ENCODE measurements at regions not wholly inside any gene's neighbourhood (a gene's known extent, or its start where the extent isn't known, plus 50 kb on each side); places are given as distances from the start of the nearest gene placed in this dataset.
A peak's percentile ranks its signal among the peaks of the same experiment; 100 is the strongest.

DNA sequence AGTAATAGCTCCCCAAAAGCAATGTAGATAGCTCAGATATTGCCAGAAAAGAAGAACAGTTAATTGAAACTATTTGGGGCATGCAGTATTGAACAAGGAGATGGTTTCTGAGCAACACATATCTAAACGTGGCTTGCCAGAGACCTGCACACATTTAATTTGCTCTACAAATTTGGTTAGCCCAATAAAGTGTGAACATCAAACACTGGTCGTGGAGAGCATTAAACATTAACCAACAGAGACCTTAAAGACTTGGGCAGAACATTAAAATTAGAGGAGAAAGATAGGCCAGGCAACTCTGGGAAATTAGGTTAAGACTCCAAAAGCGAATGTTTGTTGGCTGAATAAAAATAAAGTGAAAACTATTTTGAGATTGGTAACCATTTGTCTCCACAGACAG is 61.6 kb upstream of the ARID5B start:
- POLR2A ChIA-PET, result interaction anchor here (0.7 kb wide), 1 partner anchor 996 kb away, joined by 3 read pairs; no protein-coding TSS in a partner anchor
- no TSS peak for BruUV-seq (replicated peaks)
- Mint-ChIP-seq H3K27me3 (ENCODE audit: insufficient read depth, unreplicated experiment) (no peaks in the 10 kb centered on the region), H3K4me3 (ENCODE audit: unreplicated experiment) (no peak overlapping the region), H3K4me1 (ENCODE audit: insufficient read depth, unreplicated experiment) (peaks cover 21% of the 10 kb centered on the region), H3K27ac (ENCODE audit: low read depth, unreplicated experiment) (no peak overlapping the region), H3K36me3 (ENCODE audit: insufficient read depth, unreplicated experiment) (no peaks in the 10 kb centered on the region), H3K9me3 (ENCODE audit: unreplicated experiment) (no peaks in the 10 kb centered on the region)
- TF ChIP-seq, protein P1, sequence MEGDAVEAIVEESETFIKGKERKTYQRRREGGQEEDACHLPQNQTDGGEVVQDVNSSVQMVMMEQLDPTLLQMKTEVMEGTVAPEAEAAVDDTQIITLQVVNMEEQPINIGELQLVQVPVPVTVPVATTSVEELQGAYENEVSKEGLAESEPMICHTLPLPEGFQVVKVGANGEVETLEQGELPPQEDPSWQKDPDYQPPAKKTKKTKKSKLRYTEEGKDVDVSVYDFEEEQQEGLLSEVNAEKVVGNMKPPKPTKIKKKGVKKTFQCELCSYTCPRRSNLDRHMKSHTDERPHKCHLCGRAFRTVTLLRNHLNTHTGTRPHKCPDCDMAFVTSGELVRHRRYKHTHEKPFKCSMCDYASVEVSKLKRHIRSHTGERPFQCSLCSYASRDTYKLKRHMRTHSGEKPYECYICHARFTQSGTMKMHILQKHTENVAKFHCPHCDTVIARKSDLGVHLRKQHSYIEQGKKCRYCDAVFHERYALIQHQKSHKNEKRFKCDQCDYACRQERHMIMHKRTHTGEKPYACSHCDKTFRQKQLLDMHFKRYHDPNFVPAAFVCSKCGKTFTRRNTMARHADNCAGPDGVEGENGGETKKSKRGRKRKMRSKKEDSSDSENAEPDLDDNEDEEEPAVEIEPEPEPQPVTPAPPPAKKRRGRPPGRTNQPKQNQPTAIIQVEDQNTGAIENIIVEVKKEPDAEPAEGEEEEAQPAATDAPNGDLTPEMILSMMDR (IDR thresholded peaks at IDR 0.05; ENCODE audit: unreplicated experiment), result no peak
- intact Hi-C loops (cut with micrococcal nuclease), result loop anchor here (10.0 kb wide), 2 partner anchors 405 to 695 kb away; no protein-coding TSS in a partner anchor
- DNase-seq (ENCODE audit: unreplicated experiment), result no peak
- CTCF ChIA-PET, result interaction anchor here (0.5 kb wide), 1 partner anchor 14 kb away, joined by 3 read pairs; no protein-coding TSS in a partner anchor

DNA sequence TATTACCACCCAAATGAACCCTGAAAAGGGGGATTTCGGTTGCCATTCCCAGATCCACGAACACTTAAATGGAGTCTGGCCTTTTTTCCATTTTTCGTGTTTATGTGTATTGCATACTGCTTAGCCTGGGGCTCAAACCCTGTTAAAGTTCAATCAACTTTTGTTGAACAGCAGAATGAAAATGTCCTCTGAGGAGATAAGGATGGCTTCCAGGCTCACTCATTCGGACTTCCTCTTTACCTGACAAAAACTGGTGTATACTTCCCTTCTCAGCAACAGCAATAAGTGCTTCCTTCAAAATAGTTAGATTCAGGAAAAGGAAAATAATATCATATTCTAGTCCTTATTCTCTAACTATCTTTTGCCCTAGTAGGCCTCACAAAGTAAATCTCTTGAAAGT is 61.1 kb upstream of the ARID5B start:
- intact Hi-C loops (cut with micrococcal nuclease), result no loop called here
- CTCF ChIA-PET, result interaction anchor here (0.5 kb wide), 1 partner anchor 14 kb away, joined by 3 read pairs; no protein-coding TSS in a partner anchor
- H3K27ac Mint-ChIP-seq (ENCODE audit: low read depth, unreplicated experiment), result no peak overlapping the region
- DNase-seq (ENCODE audit: unreplicated experiment), result no peak
- no TSS peak for BruUV-seq (replicated peaks)
- H3K9me3 Mint-ChIP-seq (ENCODE audit: unreplicated experiment), result no peaks in the 10 kb centered on the region
- no peak overlapping the region for H3K4me3 Mint-ChIP-seq (ENCODE audit: unreplicated experiment)
- no peaks in the 10 kb centered on the region for H3K27me3 Mint-ChIP-seq (ENCODE audit: insufficient read depth, unreplicated experiment)
- H3K4me1 Mint-ChIP-seq (ENCODE audit: insufficient read depth, unreplicated experiment), result peaks cover 16% of the 10 kb centered on the region
- TF ChIP-seq, protein P1 (IDR thresholded peaks at IDR 0.05; ENCODE audit: unreplicated experiment), result no peak
- POLR2A ChIA-PET, result no interaction called here
- H3K36me3 Mint-ChIP-seq (ENCODE audit: insufficient read depth, unreplicated experiment), result no peaks in the 10 kb centered on the region

- no peaks in the 10 kb centered on the region for H3K36me3 Mint-ChIP-seq (ENCODE audit: insufficient read depth, unreplicated experiment)
- POLR2A ChIA-PET, result interaction anchor here (0.5 to 0.6 kb wide), 2 partner anchors 61 to 96 kb away, joined by 3 read pairs; no protein-coding TSS in a partner anchor
- TF ChIP-seq, protein P1 (IDR thresholded peaks at IDR 0.05; ENCODE audit: unreplicated experiment), result no peak
- intact Hi-C loops (cut with micrococcal nuclease), result no loop called here
- BruUV-seq (replicated peaks), result no TSS peak
- no peak overlapping the region for H3K27ac Mint-ChIP-seq (ENCODE audit: low read depth, unreplicated experiment)
- no peak for DNase-seq (ENCODE audit: unreplicated experiment)
- CTCF ChIA-PET, result interaction anchor here (0.6 to 1.5 kb wide), 4 partner anchors 56 to 677 kb away, joined by 3 read pairs; no protein-coding TSS in a partner anchor
- H3K4me3 Mint-ChIP-seq (ENCODE audit: unreplicated experiment), result no peak overlapping the region
- H3K27me3 Mint-ChIP-seq (ENCODE audit: insufficient read depth, unreplicated experiment), result no peaks in the 10 kb centered on the region
- peaks cover 9% of the 10 kb centered on the region for H3K4me1 Mint-ChIP-seq (ENCODE audit: insufficient read depth, unreplicated experiment)
- no peaks in the 10 kb centered on the region for H3K9me3 Mint-ChIP-seq (ENCODE audit: unreplicated experiment)
Measured at GRCh38 chr10:61841338-61841875, 60.1 kb upstream of the ARID5B start.

GRCh38 chr10:61842755-61843497 is 58.6 kb upstream of the ARID5B start:
- BruUV-seq (replicated peaks), result no TSS peak
- TF ChIP-seq, protein P1 (IDR thresholded peaks at IDR 0.05; ENCODE audit: unreplicated experiment), result no peak
- DNase-seq (ENCODE audit: unreplicated experiment), result peak; percentile 31
- ChIA-PET CTCF (no interaction called here), POLR2A (no interaction called here)
- Mint-ChIP-seq H3K27me3 (ENCODE audit: insufficient read depth, unreplicated experiment) (no peaks in the 10 kb centered on the region), H3K27ac (ENCODE audit: low read depth, unreplicated experiment) (peak overlapping the region; percentile 27), H3K4me3 (ENCODE audit: unreplicated experiment) (no peak overlapping the region), H3K36me3 (ENCODE audit: insufficient read depth, unreplicated experiment) (no peaks in the 10 kb centered on the region), H3K9me3 (ENCODE audit: unreplicated experiment) (no peaks in the 10 kb centered on the region), H3K4me1 (ENCODE audit: insufficient read depth, unreplicated experiment) (no peaks in the 10 kb centered on the region)
- intact Hi-C loops (cut with micrococcal nuclease), result no loop called here
